ENCODE measurements at regions not wholly inside any gene's neighbourhood (a gene's known extent, or its start where the extent isn't known, plus 50 kb on each side); places are given as distances from the start of the nearest gene placed in this dataset.

DNA sequence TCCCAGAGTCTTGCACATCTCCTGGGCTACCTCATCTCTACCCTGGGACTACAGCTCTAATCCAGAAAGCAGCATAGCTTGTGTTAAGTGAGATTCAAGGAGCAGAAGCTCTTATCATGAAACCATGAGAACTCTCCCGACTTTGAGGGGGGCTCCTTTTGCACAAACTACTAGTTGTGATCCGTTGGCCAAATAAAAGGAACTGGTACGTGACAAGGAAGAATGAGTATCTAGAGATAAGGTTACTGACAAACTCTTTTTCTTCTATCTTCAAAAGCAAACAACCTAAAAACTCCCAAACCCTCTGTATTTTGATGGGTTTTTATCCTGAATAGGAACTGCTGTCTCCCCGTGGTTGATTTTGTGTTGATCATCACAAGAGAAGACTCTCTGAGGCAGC, 168.5 kb downstream of the SLC24A2 start:
- TF ChIP-seq, protein P1, sequence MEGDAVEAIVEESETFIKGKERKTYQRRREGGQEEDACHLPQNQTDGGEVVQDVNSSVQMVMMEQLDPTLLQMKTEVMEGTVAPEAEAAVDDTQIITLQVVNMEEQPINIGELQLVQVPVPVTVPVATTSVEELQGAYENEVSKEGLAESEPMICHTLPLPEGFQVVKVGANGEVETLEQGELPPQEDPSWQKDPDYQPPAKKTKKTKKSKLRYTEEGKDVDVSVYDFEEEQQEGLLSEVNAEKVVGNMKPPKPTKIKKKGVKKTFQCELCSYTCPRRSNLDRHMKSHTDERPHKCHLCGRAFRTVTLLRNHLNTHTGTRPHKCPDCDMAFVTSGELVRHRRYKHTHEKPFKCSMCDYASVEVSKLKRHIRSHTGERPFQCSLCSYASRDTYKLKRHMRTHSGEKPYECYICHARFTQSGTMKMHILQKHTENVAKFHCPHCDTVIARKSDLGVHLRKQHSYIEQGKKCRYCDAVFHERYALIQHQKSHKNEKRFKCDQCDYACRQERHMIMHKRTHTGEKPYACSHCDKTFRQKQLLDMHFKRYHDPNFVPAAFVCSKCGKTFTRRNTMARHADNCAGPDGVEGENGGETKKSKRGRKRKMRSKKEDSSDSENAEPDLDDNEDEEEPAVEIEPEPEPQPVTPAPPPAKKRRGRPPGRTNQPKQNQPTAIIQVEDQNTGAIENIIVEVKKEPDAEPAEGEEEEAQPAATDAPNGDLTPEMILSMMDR (IDR thresholded peaks at IDR 0.05; ENCODE audit: low read depth, low read length), result no peak
- TF ChIP-seq, protein P2, sequence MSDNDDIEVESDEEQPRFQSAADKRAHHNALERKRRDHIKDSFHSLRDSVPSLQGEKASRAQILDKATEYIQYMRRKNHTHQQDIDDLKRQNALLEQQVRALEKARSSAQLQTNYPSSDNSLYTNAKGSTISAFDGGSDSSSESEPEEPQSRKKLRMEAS (IDR thresholded peaks at IDR 0.05; ENCODE audit: low read depth, low read length), result no peak
- TF ChIP-seq MYC (IDR thresholded peaks at IDR 0.05; ENCODE audit: low read depth, low read length) (no peak), POLR2A (IDR thresholded peaks at IDR 0.05; ENCODE audit: extremely low read depth, insufficient read length) (no peak)
- H3K4me3 ChIP-seq (ENCODE audit: low read depth, low read length), result no peak overlapping the region

DNA sequence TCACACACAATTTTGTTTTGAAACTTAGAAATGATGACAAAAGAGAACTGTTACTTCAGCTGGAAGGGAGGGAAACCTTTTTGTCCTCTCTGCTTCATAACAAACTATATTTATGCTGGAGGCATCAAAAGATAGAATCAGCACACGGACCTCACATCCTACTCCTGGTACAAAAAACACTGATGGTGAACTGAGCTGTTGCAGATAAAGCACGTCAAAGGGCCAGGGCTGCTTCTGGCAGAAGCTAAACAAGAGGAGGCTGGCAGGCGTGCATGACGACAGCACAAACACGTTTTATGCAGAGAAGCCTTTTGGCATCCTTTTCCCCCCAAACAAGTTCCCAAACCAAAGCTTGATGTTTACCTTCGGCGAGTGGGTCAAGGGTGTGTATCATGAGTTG, 169.6 kb downstream of the SLC24A2 start:
- DNase-seq (ENCODE audit: low read depth), result no peak
- TF ChIP-seq, protein P2 (IDR thresholded peaks at IDR 0.05; ENCODE audit: low read depth, low read length), result no peak
- no peak for TF ChIP-seq MYC (IDR thresholded peaks at IDR 0.05; ENCODE audit: low read depth, low read length)
- no peak for TF ChIP-seq POLR2A (IDR thresholded peaks at IDR 0.05; ENCODE audit: extremely low read depth, insufficient read length)
- TF ChIP-seq, protein P1 (IDR thresholded peaks at IDR 0.05; ENCODE audit: low read depth, low read length), result no peak
- no peak overlapping the region for H3K4me3 ChIP-seq (ENCODE audit: low read depth, low read length)

More for the DNA sequence above, 168.5 kb downstream of the SLC24A2 start:
- no peak for DNase-seq (ENCODE audit: low read depth)

DNA sequence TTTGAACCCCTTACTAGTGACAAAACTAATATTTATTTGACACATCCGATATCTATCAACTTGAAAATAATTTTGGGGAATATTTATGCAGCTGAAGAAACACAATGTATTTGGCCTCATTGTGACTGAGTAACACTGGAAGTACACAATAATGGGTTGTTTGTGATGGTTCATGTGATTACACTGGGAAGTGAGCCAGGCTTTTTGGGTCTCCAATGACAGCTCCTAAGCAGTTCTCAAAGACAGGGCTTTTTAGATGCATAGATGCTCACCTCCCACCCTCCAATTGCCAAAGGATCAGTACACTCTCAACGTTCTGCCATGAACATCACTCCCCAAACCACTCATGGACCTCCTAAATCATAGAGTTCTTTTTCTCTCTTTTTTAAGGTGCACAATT, 170.0 kb downstream of the SLC24A2 start:
- DNase-seq (ENCODE audit: low read depth), result no peak
- H3K4me3 ChIP-seq (ENCODE audit: low read depth, low read length), result no peak overlapping the region
- TF ChIP-seq MYC (IDR thresholded peaks at IDR 0.05; ENCODE audit: low read depth, low read length) (no peak), POLR2A (IDR thresholded peaks at IDR 0.05; ENCODE audit: extremely low read depth, insufficient read length) (no peak)
- TF ChIP-seq, protein P1 (IDR thresholded peaks at IDR 0.05; ENCODE audit: low read depth, low read length), result no peak
- TF ChIP-seq, protein P2 (IDR thresholded peaks at IDR 0.05; ENCODE audit: low read depth, low read length), result no peak

DNA sequence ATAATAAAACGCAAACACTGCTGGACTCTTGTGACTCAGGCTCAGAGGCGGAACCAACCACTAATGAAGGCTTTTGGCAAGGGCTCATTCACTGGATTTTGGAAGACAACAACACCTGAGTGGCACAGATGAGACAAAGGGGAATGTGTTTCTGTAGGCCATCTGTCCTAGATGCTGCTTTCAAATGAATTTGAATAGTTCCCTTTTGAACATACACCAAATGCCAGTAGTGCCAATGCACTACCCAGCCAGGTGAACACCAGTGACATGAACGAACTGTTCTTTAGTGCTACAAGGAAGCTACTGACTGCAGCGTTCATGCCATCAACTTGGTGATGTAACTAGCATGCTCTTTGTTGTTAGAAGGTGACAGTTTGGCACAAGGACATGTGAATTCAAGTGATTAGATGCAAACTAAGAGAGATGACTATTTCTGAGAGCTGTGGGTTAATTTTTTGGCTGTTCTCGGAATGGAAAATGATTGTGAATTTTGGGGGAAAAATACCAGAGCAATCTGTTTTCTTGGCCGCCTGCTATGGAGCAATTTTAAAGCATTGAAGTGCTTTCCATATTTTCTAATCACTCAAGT, 173.7 kb downstream of the SLC24A2 start:
- no peak for TF ChIP-seq POLR2A (IDR thresholded peaks at IDR 0.05; ENCODE audit: extremely low read depth, insufficient read length)
- TF ChIP-seq, protein P2 (IDR thresholded peaks at IDR 0.05; ENCODE audit: low read depth, low read length), result no peak
- no peak for TF ChIP-seq MYC (IDR thresholded peaks at IDR 0.05; ENCODE audit: low read depth, low read length)
- TF ChIP-seq, protein P1 (IDR thresholded peaks at IDR 0.05; ENCODE audit: low read depth, low read length), result no peak
- H3K4me3 ChIP-seq (ENCODE audit: low read depth, low read length), result no peak overlapping the region
- no peak for DNase-seq (ENCODE audit: low read depth)

DNA sequence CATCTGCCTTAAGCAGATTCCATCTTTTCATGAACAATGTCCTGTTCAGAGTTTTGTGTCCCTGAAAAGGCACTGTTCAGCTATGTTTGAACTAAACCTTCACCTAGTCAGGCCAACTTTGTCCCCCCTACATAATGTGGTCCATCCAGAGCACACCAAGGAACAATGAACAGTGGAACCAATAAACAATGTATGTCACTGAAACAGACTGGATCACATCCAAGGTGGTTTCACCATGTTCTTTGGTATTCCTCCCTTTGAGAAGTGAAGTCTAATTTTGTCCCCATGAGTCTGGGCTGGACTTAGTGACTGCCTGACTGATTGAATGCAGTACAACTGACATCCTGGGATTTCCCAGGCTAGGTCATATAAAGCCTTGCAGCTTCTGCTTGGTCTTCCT, 174.5 kb downstream of the SLC24A2 start:
- DNase-seq (ENCODE audit: low read depth), result no peak
- H3K4me3 ChIP-seq (ENCODE audit: low read depth, low read length), result no peak overlapping the region
- no peak for TF ChIP-seq POLR2A (IDR thresholded peaks at IDR 0.05; ENCODE audit: extremely low read depth, insufficient read length)
- TF ChIP-seq MYC (IDR thresholded peaks at IDR 0.05; ENCODE audit: low read depth, low read length), result no peak
- TF ChIP-seq, protein P2 (IDR thresholded peaks at IDR 0.05; ENCODE audit: low read depth, low read length), result no peak
- TF ChIP-seq, protein P1 (IDR thresholded peaks at IDR 0.05; ENCODE audit: low read depth, low read length), result no peak
